HEK293 (cell line): ENCODE measurements at regions not wholly inside any gene's neighbourhood (a gene's known extent, or its start where the extent isn't known, plus 50 kb on each side); places are given as distances from the start of the nearest gene placed in this dataset.

Experiments used
- CTCF ChIA-PET: fragments of 350-600 bp; formaldehyde crosslinking; extraction: SDS; loops from one replicate; lab custom pipeline; 2021; ENCODE audit warnings: antibody characterized with exemption; lab: Yijun Ruan, JAX
- POLR2A ChIA-PET: fragments of 300-600 bp; formaldehyde crosslinking; extraction: SDS; loops from one replicate; lab custom pipeline; 2020; ENCODE audit warnings: antibody characterized with exemption, inconsistent platforms; lab: Yijun Ruan, JAX
- H3K27ac ChIP-seq: fragments of 200-500 bp; sonication (Bioruptor generic); 2 replicates; pipeline ENCODE4 v1.5.1; 2014; ENCODE audit warnings: low read depth, low read length, control low read depth, inconsistent platforms; ENCODE audit errors: extremely low read depth
- H3K36me3 ChIP-seq, 2 experiments: fragments of 200-500 bp in 1 of 2; sonication (Bioruptor generic) in 1 of 2; 1 replicate in 1 of 2; 2 replicates in 1 of 2; pipeline ENCODE4 v1.5.1; 2014 to 2017; ENCODE audit warnings: inconsistent platforms in 2 of 2, low read length in 2 of 2; ENCODE audit not compliant: control insufficient read depth in 2 of 2, insufficient read depth in 1 of 2
- H3K4me1 ChIP-seq: fragments of 200-500 bp; sonication (Bioruptor generic); 2 replicates; pipeline ENCODE4 v1.5.1; 2014; ENCODE audit warnings: mild to moderate bottlenecking, low read length, inconsistent platforms; ENCODE audit not compliant: control insufficient read depth, insufficient read depth
- H3K4me3 ChIP-seq: 2 replicates; pipeline ENCODE4 v1.5.1; 2011; ENCODE audit warnings: low read depth, mild to moderate bottlenecking, control low read depth, low read length, moderate library complexity
- H3K9me3 ChIP-seq: fragments of 200-500 bp; sonication (Bioruptor generic); 2 replicates; pipeline ENCODE4 v1.5.1; 2014; ENCODE audit warnings: low read depth, low read length, inconsistent platforms; ENCODE audit not compliant: control insufficient read depth, insufficient read depth
- CTCF ChIP-seq: fragments of 450-650 bp; formaldehyde crosslinking; IDR thresholded peaks from 2 replicates; pipeline ENCODE4 v1.5.1; 2016; ENCODE audit warnings: missing biosample characterization, missing genetic modification characterization
- GFI1B ChIP-seq: fragments of 450-650 bp; formaldehyde crosslinking; IDR thresholded peaks from 2 replicates; pipeline ENCODE4 v1.5.1; 2016; ENCODE audit warnings: missing biosample characterization, missing genetic modification characterization
- HIC1 ChIP-seq: fragments of 450-650 bp; formaldehyde crosslinking; IDR thresholded peaks from 2 replicates; pipeline ENCODE4 v1.5.1; 2016; ENCODE audit warnings: missing biosample characterization, missing genetic modification characterization
- OVOL3 ChIP-seq: fragments of 450-650 bp; formaldehyde crosslinking; IDR thresholded peaks from 2 replicates; pipeline ENCODE4 v1.5.1; 2016; ENCODE audit warnings: missing biosample characterization, missing genetic modification characterization
- RBAK ChIP-seq: fragments of 450-650 bp; formaldehyde crosslinking; IDR thresholded peaks from 2 replicates; pipeline ENCODE4 v1.5.1; 2016; ENCODE audit warnings: missing biosample characterization, missing genetic modification characterization
- SP2 ChIP-seq: fragments of 450-650 bp; formaldehyde crosslinking; IDR thresholded peaks from 2 replicates; pipeline ENCODE4 v1.5.1; 2016; ENCODE audit warnings: missing biosample characterization, missing genetic modification characterization
- ZBTB26 ChIP-seq: fragments of 450-650 bp; formaldehyde crosslinking; optimal IDR thresholded peaks from 2 replicates; pipeline ENCODE3; 2016; ENCODE audit warnings: missing biosample characterization, mild to moderate bottlenecking, missing genetic modification characterization
- ZBTB49 ChIP-seq: fragments of 450-650 bp; formaldehyde crosslinking; IDR thresholded peaks from 2 replicates; pipeline ENCODE4 v1.5.1; 2016; ENCODE audit warnings: missing biosample characterization, missing genetic modification characterization, low read depth
- ZFHX2 ChIP-seq: fragments of 450-650 bp; formaldehyde crosslinking; conservative IDR thresholded peaks from 2 replicates; pipeline ENCODE4 v1.5.1; 2016; ENCODE audit warnings: missing biosample characterization, missing genetic modification characterization
- ZIC2 ChIP-seq: fragments of 450-650 bp; formaldehyde crosslinking; IDR thresholded peaks from 2 replicates; pipeline ENCODE4 v1.5.1; 2016; ENCODE audit warnings: missing biosample characterization, missing genetic modification characterization
- ZNF138 ChIP-seq: fragments of 450-650 bp; formaldehyde crosslinking; IDR thresholded peaks from 2 replicates; pipeline ENCODE4 v1.5.1; 2016; ENCODE audit warnings: missing biosample characterization, missing genetic modification characterization, borderline replicate concordance
- ZNF148 ChIP-seq: fragments of 450-650 bp; formaldehyde crosslinking; IDR thresholded peaks from 2 replicates; pipeline ENCODE4 v1.5.0; 2017; ENCODE audit warnings: missing biosample characterization, missing genetic modification characterization, borderline replicate concordance
- ZNF157 ChIP-seq: fragments of 450-650 bp; formaldehyde crosslinking; IDR thresholded peaks from 2 replicates; pipeline ENCODE4 v1.5.1; 2016; ENCODE audit warnings: missing biosample characterization, missing genetic modification characterization
- ZNF248 ChIP-seq: fragments of 450-650 bp; formaldehyde crosslinking; IDR thresholded peaks from 2 replicates; pipeline ENCODE4 v1.5.1; 2017; ENCODE audit warnings: missing biosample characterization, missing genetic modification characterization
- ZNF266 ChIP-seq: fragments of 450-650 bp; formaldehyde crosslinking; IDR thresholded peaks from 2 replicates; pipeline ENCODE4 v1.5.1; 2016; ENCODE audit warnings: missing biosample characterization, missing genetic modification characterization, low read depth
- ZNF292 ChIP-seq: fragments of 450-650 bp; formaldehyde crosslinking; IDR thresholded peaks from 2 replicates; pipeline ENCODE4 v1.5.1; 2016; ENCODE audit warnings: low read depth, missing biosample characterization, missing genetic modification characterization, borderline replicate concordance
- ZNF416 ChIP-seq: fragments of 450-650 bp; formaldehyde crosslinking; IDR thresholded peaks from 2 replicates; pipeline ENCODE4 v1.5.1; 2016; ENCODE audit warnings: missing biosample characterization, missing genetic modification characterization
- ZNF473 ChIP-seq: fragments of 450-650 bp; formaldehyde crosslinking; IDR thresholded peaks from 2 replicates; pipeline ENCODE4 v1.5.1; 2017; ENCODE audit warnings: missing biosample characterization, missing genetic modification characterization
- ZNF585B ChIP-seq: fragments of 450-650 bp; formaldehyde crosslinking; IDR thresholded peaks from 2 replicates; pipeline ENCODE4 v1.5.1; 2016; ENCODE audit warnings: missing biosample characterization, missing genetic modification characterization
- ZNF596 ChIP-seq: fragments of 450-650 bp; IDR thresholded peaks from 2 replicates; pipeline ENCODE4 v1.5.0; 2018; ENCODE audit warnings: missing biosample characterization, mild to moderate bottlenecking, missing genetic modification characterization, moderate library complexity
- ZNF670 ChIP-seq: fragments of 450-650 bp; formaldehyde crosslinking; IDR thresholded peaks from 2 replicates; pipeline ENCODE4 v1.5.1; 2016; ENCODE audit warnings: missing biosample characterization, missing genetic modification characterization, low read depth
- ZNF747 ChIP-seq: fragments of 450-650 bp; formaldehyde crosslinking; IDR thresholded peaks from 2 replicates; pipeline ENCODE4 v1.5.1; 2016; ENCODE audit warnings: missing biosample characterization, missing genetic modification characterization
- ZNF777 ChIP-seq: fragments of 450-650 bp; formaldehyde crosslinking; IDR thresholded peaks from 2 replicates; pipeline ENCODE4 v1.5.1; 2017; ENCODE audit warnings: missing biosample characterization, missing genetic modification characterization, borderline replicate concordance
- ZNF791 ChIP-seq: fragments of 450-650 bp; formaldehyde crosslinking; IDR thresholded peaks from 2 replicates; pipeline ENCODE4 v1.5.1; 2016; ENCODE audit warnings: missing biosample characterization, missing genetic modification characterization
- ZNF792 ChIP-seq: fragments of 450-650 bp; formaldehyde crosslinking; IDR thresholded peaks from 2 replicates; pipeline ENCODE4 v1.5.1; 2016; ENCODE audit warnings: missing biosample characterization, missing genetic modification characterization

- Histone ChIP-seq H3K4me3 (no peak overlapping the region), H3K36me3 (no peaks in the 10 kb centered on the region), H3K4me1 (no peaks in the 10 kb centered on the region), H3K9me3 (no peaks in the 10 kb centered on the region), H3K27ac (no peak overlapping the region)
- ChIA-PET CTCF (no interaction called here), POLR2A (no interaction called here)
- TF ChIP-seq GFI1B (tag by site-specific recombination) (no peak), ZNF266 (tag by site-specific recombination) (no peak), RBAK (tag by site-specific recombination) (no peak), ZNF473 (tag by site-specific recombination) (no peak), ZNF148 (tag by site-specific recombination) (no peak), ZNF791 (tag by site-specific recombination) (no peak), OVOL3 (tag by site-specific recombination) (no peak), ZNF585B (no peak), ZNF792 (tag by site-specific recombination) (no peak), ZNF416 (tag by site-specific recombination) (no peak)
- TF ChIP-seq, all 188 proteins: peak for 0
These were observed 115.4 kb upstream of the DYRK2 start for GRCh38 chr12:67533159-67533558.

GRCh38 chr12:67534046-67534445 is 114.5 kb upstream of the DYRK2 start:
- POLR2A ChIA-PET: no interaction called here
- Histone ChIP-seq H3K4me1 (no peaks in the 10 kb centered on the region), H3K36me3 (no peaks in the 10 kb centered on the region), H3K9me3 (no peaks in the 10 kb centered on the region)
- CTCF ChIA-PET: no interaction called here
- no peak for TF ChIP-seq ZNF248 (tag by site-specific recombination)
- no peak for TF ChIP-seq CTCF
- no peak for TF ChIP-seq ZFHX2 (tag by site-specific recombination)
- no peak for TF ChIP-seq ZNF138 (tag by site-specific recombination)
- no peak for TF ChIP-seq ZNF157 (tag by site-specific recombination)
- TF ChIP-seq ZNF777 (tag by site-specific recombination): no peak
- TF ChIP-seq ZNF747 (tag by site-specific recombination): no peak
- no peak for TF ChIP-seq HIC1 (tag by site-specific recombination)
- no peak for TF ChIP-seq ZNF670 (tag by site-specific recombination)
- TF ChIP-seq SP2 (tag by site-specific recombination): no peak
- TF ChIP-seq ZIC2 (tag by site-specific recombination): no peak
- no peak for TF ChIP-seq ZBTB26
- no peak for TF ChIP-seq ZNF292 (tag by site-specific recombination)
- no peak for TF ChIP-seq RBAK (tag by site-specific recombination)
- no peak for TF ChIP-seq ZBTB49 (tag by site-specific recombination)
- no peak for TF ChIP-seq ZNF596 (tag by site-specific recombination)
- TF ChIP-seq, all 188 proteins: peak for 0
- Histone ChIP-seq H3K27ac (no peak overlapping the region), H3K4me3 (no peak overlapping the region)
